ENCODE measurements at regions not wholly inside any gene's neighbourhood (a gene's known extent, or its start where the extent isn't known, plus 50 kb on each side); places are given as distances from the start of the nearest gene placed in this dataset.

DNA sequence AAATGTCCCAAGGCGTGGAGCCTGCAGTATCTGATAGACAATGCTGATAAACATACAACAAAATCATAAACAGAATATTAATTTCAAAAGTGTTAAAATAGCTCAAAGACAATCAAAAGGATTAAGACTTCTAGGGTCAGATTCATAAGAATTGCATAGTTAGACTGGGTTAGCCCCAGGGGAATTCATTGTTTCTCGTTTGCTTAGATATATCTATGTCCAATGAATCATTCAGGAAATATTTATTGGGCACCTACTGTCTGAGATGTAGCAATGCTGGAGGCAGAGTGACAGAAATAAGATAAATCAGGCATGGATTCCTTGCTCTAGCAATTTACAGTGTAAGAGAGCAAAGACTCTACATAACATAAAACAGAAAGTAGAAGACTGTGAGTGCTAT is 124.4 kb upstream of the PRL start:
- Mint-ChIP-seq H3K4me3 (no peak overlapping the region), H3K9me3 (peaks cover 12% of the 10 kb centered on the region), H3K36me3 (no peaks in the 10 kb centered on the region), H3K4me1 (no peaks in the 10 kb centered on the region), H3K27me3 (no peaks in the 10 kb centered on the region), H3K27ac (no peak overlapping the region)
- no peak for DNase-seq
- CTCF ChIA-PET: no interaction called here

DNA sequence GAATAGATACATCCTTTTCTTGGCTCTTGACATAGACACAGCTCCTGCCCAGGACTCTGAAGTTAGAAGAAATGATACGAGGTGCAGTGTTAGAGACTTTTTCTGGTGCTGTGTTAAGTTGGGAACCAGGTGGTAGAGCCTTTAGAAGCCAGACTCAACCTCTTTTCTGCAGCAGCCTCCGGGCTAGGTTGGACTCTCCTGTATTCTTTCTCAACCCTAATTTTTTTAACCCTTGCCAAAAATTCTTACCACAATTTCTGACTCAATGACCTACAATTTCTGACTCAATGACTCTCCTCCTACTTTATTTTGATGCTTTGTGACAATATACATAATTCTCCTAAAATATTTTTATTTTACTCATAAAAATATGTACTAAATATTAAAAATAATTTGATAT is 127.4 kb upstream of the PRL start:
- Mint-ChIP-seq H3K36me3 (no peaks in the 10 kb centered on the region), H3K27ac (no peak overlapping the region), H3K9me3 (peaks cover 7% of the 10 kb centered on the region), H3K4me1 (no peaks in the 10 kb centered on the region), H3K27me3 (no peaks in the 10 kb centered on the region), H3K4me3 (no peak overlapping the region)
- DNase-seq: no peak
- CTCF ChIA-PET: no interaction called here

GRCh38 chr6:22432060-22432459 is 135.2 kb upstream of the PRL start:
- Mint-ChIP-seq H3K4me1 (no peaks in the 10 kb centered on the region), H3K4me3 (no peak overlapping the region), H3K27me3 (no peaks in the 10 kb centered on the region), H3K9me3 (no peaks in the 10 kb centered on the region), H3K36me3 (no peaks in the 10 kb centered on the region), H3K27ac (no peak overlapping the region)
- no peak for DNase-seq
- CTCF ChIA-PET: no interaction called here

- CTCF ChIA-PET: no interaction called here
- Mint-ChIP-seq H3K4me1 (no peaks in the 10 kb centered on the region), H3K27me3 (no peaks in the 10 kb centered on the region), H3K4me3 (no peak overlapping the region), H3K36me3 (no peaks in the 10 kb centered on the region), H3K9me3 (no peaks in the 10 kb centered on the region), H3K27ac (no peak overlapping the region)
- no peak for DNase-seq
Observed at GRCh38 chr6:22433745-22434144, 135.6 kb upstream of the HDGFL1 start.

DNA sequence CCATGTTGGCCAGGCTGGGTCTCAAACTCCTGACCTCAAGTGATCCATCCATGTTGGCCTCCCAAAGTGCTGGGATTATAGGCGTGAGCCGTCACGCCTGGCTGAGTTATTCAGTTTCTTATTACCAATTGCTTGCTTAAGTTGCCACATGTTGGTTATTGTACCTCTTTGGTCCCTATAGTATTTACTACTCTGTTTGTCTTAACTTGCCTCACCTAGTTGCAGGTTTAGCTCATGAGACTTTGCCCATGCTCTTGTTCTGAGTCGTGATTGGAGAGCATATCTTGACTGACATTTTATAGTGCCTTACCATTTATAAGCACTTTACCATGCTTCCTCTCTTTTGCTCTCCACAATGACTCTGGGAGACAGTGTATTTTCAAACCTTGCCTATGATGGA is 134.2 kb upstream of the HDGFL1 start:
- Mint-ChIP-seq H3K27ac (no peak overlapping the region), H3K9me3 (no peaks in the 10 kb centered on the region), H3K4me1 (no peaks in the 10 kb centered on the region), H3K27me3 (no peaks in the 10 kb centered on the region), H3K36me3 (no peaks in the 10 kb centered on the region), H3K4me3 (no peak overlapping the region)
- DNase-seq: no peak
- CTCF ChIA-PET: no interaction called here

- no peaks in the 10 kb centered on the region for H3K9me3 Mint-ChIP-seq
- CTCF ChIA-PET: no interaction called here
- no peaks in the 10 kb centered on the region for H3K27me3 Mint-ChIP-seq
- H3K27ac Mint-ChIP-seq: no peak overlapping the region
- no peak overlapping the region for H3K4me3 Mint-ChIP-seq
- no peaks in the 10 kb centered on the region for H3K4me1 Mint-ChIP-seq
- H3K36me3 Mint-ChIP-seq: no peaks in the 10 kb centered on the region
- DNase-seq: no peak
Observed at GRCh38 chr6:22436134-22436533, 133.2 kb upstream of the HDGFL1 start.

GRCh38 chr6:22437665-22438064 is 131.7 kb upstream of the HDGFL1 start:
- H3K36me3 Mint-ChIP-seq: no peaks in the 10 kb centered on the region
- H3K4me3 Mint-ChIP-seq: no peak overlapping the region
- no peak overlapping the region for H3K27ac Mint-ChIP-seq
- CTCF ChIA-PET: no interaction called here
- no peaks in the 10 kb centered on the region for H3K27me3 Mint-ChIP-seq
- no peaks in the 10 kb centered on the region for H3K4me1 Mint-ChIP-seq
- DNase-seq: no peak
- no peaks in the 10 kb centered on the region for H3K9me3 Mint-ChIP-seq

GRCh38 chr6:22442826-22443225 is 126.5 kb upstream of the HDGFL1 start:
- no peak for DNase-seq
- CTCF ChIA-PET: no interaction called here
- H3K27ac Mint-ChIP-seq: no peak overlapping the region
- no peaks in the 10 kb centered on the region for H3K27me3 Mint-ChIP-seq
- H3K36me3 Mint-ChIP-seq: no peaks in the 10 kb centered on the region
- no peaks in the 10 kb centered on the region for H3K4me1 Mint-ChIP-seq
- no peaks in the 10 kb centered on the region for H3K9me3 Mint-ChIP-seq
- H3K4me3 Mint-ChIP-seq: no peak overlapping the region

DNA sequence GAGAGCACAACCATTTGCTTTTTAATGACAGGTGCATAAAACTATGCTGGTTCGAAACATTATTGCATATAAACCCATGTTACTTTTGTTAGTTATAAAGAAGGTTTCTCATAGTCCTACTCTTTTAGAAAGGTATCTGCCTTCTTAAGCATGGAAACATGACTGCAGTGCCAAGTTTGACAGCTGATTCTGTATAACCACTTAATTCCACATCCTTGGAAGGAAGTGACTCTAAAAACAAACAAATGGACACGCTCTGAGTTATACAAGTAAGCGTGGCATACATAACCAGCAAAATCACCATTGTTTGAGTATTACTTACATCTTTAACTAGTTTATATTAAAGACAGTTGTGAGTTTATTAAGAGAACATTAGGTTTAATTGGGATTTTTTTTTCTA is 125.0 kb upstream of the HDGFL1 start:
- CTCF ChIA-PET: no interaction called here
- H3K9me3 Mint-ChIP-seq: no peaks in the 10 kb centered on the region
- no peak for DNase-seq
- H3K27ac Mint-ChIP-seq: no peak overlapping the region
- H3K27me3 Mint-ChIP-seq: no peaks in the 10 kb centered on the region
- no peak overlapping the region for H3K4me3 Mint-ChIP-seq
- no peaks in the 10 kb centered on the region for H3K4me1 Mint-ChIP-seq
- no peaks in the 10 kb centered on the region for H3K36me3 Mint-ChIP-seq

GRCh38 chr6:22445946-22446345 is 123.4 kb upstream of the HDGFL1 start:
- DNase-seq: no peak
- Mint-ChIP-seq H3K27me3 (no peaks in the 10 kb centered on the region), H3K4me1 (no peaks in the 10 kb centered on the region), H3K9me3 (peaks cover 1% of the 10 kb centered on the region), H3K36me3 (no peaks in the 10 kb centered on the region), H3K27ac (no peak overlapping the region), H3K4me3 (no peak overlapping the region)
- CTCF ChIA-PET: no interaction called here

- CTCF ChIA-PET: no interaction called here
- no peak for DNase-seq
- Mint-ChIP-seq H3K4me3 (no peak overlapping the region), H3K27me3 (no peaks in the 10 kb centered on the region), H3K4me1 (no peaks in the 10 kb centered on the region), H3K27ac (no peak overlapping the region), H3K9me3 (peaks cover 1% of the 10 kb centered on the region), H3K36me3 (no peaks in the 10 kb centered on the region)
Observed at GRCh38 chr6:22447249-22448196, 121.8 kb upstream of the HDGFL1 start.

- CTCF ChIA-PET: no interaction called here
- Mint-ChIP-seq H3K9me3 (peaks cover 1% of the 10 kb centered on the region), H3K27ac (no peak overlapping the region), H3K4me1 (no peaks in the 10 kb centered on the region), H3K27me3 (no peaks in the 10 kb centered on the region), H3K4me3 (no peak overlapping the region), H3K36me3 (no peaks in the 10 kb centered on the region)
- DNase-seq: no peak
Observed at GRCh38 chr6:22448291-22448711, 121.1 kb upstream of the HDGFL1 start.

- no peaks in the 10 kb centered on the region for H3K36me3 Mint-ChIP-seq
- no peaks in the 10 kb centered on the region for H3K4me1 Mint-ChIP-seq
- no peaks in the 10 kb centered on the region for H3K27me3 Mint-ChIP-seq
- DNase-seq: no peak
- CTCF ChIA-PET: no interaction called here
- no peak overlapping the region for H3K4me3 Mint-ChIP-seq
- H3K27ac Mint-ChIP-seq: no peak overlapping the region
- H3K9me3 Mint-ChIP-seq: peaks cover 1% of the 10 kb centered on the region
Observed at GRCh38 chr6:22451962-22452361, 117.4 kb upstream of the HDGFL1 start.

GRCh38 chr6:22455378-22455777 is 114.0 kb upstream of the HDGFL1 start:
- Mint-ChIP-seq H3K4me3 (no peak overlapping the region), H3K4me1 (no peaks in the 10 kb centered on the region), H3K36me3 (no peaks in the 10 kb centered on the region), H3K9me3 (no peaks in the 10 kb centered on the region), H3K27ac (no peak overlapping the region), H3K27me3 (no peaks in the 10 kb centered on the region)
- no peak for DNase-seq
- CTCF ChIA-PET: no interaction called here

GRCh38 chr6:22457996-22458395 is 111.4 kb upstream of the HDGFL1 start:
- no peaks in the 10 kb centered on the region for H3K36me3 Mint-ChIP-seq
- DNase-seq: no peak
- no peaks in the 10 kb centered on the region for H3K4me1 Mint-ChIP-seq
- no peaks in the 10 kb centered on the region for H3K27me3 Mint-ChIP-seq
- H3K9me3 Mint-ChIP-seq: no peaks in the 10 kb centered on the region
- CTCF ChIA-PET: no interaction called here
- no peak overlapping the region for H3K27ac Mint-ChIP-seq
- no peak overlapping the region for H3K4me3 Mint-ChIP-seq

Measured in activated naive CD4-positive, alpha-beta T cell treated with anti-CD3 and anti-CD28 coated beads, Interleukin-2, amount 10 ng/mL, durations not matched to agents 7 days and 5 days (primary cell).